ENCODE measurements at regions not wholly inside any gene's neighbourhood (a gene's known extent, or its start where the extent isn't known, plus 50 kb on each side); places are given as distances from the start of the nearest gene placed in this dataset.

DNA sequence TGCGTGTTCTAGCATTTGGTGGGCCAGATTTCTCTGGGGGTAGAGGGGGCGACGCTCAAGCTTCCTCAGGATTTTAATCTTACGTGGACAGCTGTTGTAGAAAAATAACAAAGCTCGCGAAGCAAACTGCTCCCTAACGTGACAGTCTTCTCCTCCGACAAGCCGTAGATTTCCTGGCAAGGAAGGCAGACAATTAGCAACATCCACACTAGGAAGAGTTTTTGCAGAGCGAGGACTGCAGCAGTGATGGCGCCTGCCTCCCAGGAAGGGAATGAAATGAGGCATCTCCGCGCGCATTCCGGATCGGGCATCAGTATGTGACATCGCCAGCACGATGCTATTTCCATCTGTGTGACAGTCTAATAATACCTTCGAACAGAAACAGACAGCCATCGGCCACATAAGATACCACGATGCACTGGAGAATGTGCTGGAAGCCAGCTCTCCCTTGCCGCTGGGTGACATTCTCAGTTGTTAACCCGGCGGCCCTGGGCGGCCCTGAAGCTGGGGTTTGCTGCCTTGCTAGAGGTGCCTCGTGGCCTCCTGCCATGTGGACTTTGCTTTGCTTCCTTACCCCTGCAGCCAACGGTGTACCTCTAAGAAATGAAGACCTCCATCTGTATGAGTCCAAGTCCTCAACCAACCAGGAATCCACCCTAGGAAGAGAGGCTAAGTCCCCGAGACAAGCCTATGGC lies 101.8 kb upstream of the AGAP1 start:
- no peak for DNase-seq (ENCODE audit: low read depth in 1 of 2, low spot score in 1 of 2)

DNA sequence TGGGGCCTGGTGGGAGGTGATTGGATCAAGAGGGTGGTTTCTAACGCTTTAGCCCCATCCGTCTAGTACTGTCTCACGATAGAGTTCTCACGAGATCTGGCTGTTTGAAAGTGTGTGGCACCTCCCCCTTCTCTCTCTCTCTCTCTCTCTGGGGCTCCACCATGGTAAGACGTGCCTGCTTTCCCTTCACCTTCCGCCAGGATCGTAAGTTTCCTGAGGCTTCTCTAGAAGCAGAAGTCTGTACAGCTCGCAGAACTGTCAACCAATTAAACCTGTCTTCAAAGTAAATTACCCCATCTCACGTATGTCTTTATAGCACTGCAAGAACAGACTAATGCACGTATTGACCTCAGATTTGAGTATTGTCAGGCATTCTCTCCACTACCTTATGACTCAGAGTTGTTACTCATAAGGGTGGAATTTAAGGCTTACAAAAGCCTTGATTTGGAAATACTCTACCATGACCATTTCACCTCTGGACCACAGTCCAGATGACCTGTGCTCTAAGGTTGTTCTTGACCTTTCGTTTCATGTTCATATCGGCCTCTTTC lies 99.5 kb upstream of the AGAP1 start:
- DNase-seq (ENCODE audit: low read depth in 1 of 2, low spot score in 1 of 2), result no peak

DNA sequence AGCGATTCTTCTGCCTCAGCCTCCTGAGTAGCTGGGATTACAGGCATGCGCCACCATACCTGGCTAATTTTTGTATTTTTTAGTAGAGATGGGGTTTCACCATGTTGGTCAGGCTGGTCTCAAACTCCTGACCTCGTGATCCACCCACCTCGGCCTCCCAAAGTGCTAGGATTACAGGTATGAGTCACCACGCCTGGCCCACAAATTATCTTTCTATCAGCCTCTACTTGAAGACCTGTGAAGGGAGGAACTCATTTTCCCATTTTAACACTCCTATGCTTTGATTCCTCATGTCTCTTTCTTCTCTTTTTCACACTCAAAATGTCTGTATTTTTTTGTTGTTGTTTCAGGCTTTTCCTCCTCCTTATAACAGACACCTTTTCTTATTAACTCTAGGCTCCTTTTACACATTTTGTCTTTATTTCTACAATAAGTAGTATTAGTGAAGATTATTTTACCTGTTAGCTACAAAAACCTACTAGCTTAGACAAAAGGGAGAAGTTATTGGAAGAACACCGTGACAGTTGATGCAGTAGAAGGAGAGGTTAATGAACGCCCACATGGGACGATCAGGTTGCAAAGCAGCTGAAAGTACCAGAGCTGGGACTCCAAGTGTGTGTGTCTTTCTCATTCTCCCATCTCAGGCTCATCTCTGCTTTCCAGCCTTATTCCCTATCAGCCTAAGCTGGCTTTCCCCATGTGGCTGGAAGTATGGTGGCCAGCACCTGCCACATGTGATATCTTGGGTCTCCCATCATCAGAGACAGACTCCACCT lies 97.6 kb upstream of the AGAP1 start:
- DNase-seq (ENCODE audit: low read depth in 1 of 2, low spot score in 1 of 2), result no peak

DNA sequence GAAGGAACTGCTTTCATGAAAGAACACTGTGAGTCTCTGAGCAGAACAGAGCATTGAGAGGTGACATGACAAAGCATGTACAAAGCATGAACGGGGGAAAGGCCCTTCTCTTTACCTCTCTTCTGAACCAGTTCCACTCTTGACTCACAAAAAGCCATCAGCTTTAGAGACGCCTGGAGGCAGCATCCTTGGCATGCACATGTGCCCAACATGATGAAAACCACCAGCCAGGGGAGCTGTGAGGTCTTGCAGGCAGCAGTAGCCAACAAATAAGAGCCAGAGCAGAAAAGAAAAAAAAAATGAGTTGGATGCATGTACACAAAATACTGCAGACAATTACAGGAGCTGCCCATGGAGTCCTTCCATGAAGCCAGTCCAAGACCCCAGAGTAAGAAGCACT lies 95.5 kb upstream of the AGAP1 start:
- no peak for DNase-seq (ENCODE audit: low read depth in 1 of 2, low spot score in 1 of 2)

DNA sequence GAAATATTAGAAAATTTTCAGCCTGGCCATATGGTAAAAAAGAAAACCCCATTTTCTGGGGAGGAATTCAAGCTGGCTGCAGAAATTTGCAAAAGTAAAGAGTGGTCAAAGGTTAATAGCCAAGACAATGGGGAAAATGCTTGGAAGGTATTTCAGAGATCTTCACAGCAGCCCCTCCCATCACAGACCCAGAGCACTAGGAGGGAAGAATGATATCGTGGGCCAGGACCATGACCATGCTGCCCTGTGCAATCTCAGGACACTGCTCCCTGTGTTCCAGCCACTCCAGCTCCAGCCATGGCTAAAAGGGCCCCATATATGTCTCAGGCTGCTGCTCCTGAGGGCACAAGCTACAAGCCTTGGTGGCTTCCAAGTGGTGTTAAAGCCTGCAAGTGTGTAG lies 93.9 kb upstream of the AGAP1 start:
- DNase-seq (ENCODE audit: low read depth in 1 of 2, low spot score in 1 of 2), result no peak

DNA sequence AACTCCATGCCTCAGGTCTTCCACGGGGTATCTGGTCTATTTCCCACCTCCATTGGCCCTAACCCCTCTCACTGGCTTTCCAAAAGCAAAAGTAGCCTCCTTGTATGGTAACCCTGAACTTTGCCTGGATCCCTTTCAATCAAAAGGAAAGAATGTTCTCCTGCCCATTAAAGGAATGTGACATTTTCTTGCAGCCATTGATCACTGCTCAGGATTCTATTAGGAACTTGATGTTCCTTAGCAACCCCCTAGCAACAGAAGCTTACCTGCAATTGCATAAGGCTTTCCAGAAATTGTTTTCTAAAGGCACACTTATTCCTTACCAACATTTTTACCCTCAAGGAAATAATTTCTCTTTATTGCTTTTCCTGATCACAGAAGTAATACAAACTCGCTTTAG lies 91.4 kb upstream of the AGAP1 start:
- DNase-seq (ENCODE audit: low read depth in 1 of 2, low spot score in 1 of 2), result no peak

DNA sequence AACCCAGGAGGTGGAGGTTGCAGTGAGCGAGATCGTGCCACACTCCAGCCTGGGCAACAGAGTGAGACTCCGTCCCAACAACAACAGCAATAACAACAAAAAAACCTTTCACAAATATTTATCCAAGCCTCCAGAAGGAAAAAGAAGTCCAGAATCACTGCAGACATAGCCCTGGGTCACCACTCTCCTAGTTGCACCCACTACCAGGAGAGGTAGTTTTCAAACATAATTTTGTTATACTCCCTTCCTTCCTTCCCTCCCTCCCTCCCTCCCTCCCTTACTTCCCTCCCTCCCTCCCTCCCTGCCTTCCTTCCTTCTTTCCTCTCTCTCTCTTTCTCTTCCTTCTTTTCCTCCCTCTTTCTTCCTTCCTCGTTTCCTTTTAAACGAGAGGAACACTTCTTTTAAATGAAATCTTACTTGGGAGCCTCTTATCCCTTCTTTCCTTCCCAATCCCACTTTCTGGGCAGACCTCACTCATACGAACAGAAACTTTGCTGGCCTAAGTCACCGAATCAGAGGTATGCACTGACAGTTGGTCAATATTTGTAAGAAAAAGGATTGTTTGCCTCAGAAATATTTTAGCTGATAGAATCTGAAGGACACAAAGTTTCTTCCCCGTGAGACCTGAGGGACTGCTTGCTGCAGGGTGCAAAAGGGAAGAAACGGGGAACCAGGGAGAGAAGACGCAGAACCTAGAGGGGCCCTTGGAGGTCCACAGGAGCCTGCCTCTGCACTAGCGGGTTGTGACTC lies 88.1 kb upstream of the AGAP1 start:
- no peak for DNase-seq (ENCODE audit: low read depth in 1 of 2, low spot score in 1 of 2)

DNA sequence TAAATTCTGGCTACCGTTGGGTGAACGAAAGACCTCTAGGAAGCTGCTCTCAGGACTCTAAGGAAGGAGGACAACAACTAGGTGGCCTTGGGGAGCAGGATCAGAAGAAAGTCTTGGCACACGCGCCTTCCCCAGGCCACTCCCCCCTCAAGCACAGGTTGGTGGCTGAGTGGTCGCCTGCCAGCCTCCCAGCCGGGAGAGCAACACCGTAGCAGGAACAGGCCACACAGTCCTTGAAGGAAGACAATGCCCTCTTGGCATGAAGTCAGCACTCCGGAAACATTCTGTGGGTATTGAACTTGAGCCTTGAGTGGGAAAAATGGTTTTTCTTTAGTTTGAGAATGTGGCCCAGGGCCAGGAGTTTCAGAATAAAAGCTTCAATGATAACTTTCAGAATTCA lies 87.4 kb upstream of the AGAP1 start:
- no peak for DNase-seq (ENCODE audit: low read depth in 1 of 2, low spot score in 1 of 2)

DNA sequence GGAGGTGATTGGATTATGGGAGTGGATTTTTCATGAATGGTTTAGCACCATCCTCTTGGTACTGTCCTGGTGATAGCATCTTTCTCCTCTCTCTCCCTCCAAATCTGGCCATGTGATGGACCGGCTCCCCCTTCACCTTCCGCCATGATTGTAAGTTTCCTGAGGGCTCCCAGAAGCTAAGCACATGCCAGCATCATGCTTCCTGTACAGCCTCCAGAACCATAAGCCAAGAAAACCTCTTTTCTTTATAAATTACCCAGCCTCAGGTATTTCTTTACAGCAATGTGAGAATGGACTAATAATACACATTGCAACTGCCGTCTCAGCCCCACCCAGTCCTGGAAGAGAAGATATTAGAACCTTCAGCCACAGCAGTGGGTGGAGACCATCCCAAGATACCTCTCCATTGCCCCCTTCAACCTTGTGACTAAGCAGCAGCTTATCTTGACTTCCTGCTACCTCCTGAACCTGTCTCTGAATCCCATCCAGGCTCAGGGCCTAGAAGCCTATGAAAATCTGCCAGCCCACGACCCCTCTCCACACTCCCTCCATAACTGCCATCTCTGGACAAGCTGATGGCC lies 81.8 kb upstream of the AGAP1 start:
- DNase-seq (ENCODE audit: low read depth in 1 of 2, low spot score in 1 of 2), result no peak

DNA sequence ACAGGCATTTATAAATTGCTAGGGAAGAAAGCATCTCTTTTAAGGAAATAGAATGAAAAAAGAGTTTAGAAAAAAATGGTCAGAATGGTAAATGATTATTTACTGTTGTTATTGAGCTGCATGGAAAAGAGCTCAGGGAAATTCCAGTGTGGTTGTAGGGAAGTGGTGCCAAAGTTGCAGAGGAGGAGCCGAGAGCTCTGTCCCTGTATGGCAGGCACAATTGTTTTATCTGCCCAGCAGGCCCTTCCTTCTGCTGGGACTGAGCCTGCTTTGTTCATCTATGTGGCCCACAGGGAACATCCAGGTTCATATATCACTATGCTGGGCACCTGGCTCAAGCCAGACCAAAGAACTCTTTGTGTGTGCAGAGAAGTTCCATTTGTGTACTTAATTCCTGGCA lies 80.8 kb upstream of the AGAP1 start:
- no peak for DNase-seq (ENCODE audit: low read depth in 1 of 2, low spot score in 1 of 2)

DNA sequence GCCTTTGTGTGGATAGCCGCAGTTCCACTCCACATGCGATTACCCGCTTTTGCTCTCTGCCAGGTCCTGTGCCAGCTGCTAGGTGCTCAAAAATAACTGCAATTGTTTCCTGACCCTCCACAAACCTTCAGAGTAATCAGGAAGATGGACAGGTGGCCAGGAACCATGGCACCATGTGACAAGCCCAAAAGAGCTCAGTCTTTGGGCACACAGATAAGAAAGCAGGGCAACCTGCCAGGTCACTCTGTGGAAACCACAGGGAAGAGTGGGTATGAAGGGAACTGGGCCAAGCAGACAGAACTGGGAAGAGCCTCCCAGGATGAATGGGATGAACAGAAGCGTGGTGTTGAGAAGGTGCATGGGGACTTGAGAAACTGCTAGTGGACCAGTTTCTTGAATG lies 79.4 kb upstream of the AGAP1 start:
- no peak for DNase-seq (ENCODE audit: low read depth in 1 of 2, low spot score in 1 of 2)

DNA sequence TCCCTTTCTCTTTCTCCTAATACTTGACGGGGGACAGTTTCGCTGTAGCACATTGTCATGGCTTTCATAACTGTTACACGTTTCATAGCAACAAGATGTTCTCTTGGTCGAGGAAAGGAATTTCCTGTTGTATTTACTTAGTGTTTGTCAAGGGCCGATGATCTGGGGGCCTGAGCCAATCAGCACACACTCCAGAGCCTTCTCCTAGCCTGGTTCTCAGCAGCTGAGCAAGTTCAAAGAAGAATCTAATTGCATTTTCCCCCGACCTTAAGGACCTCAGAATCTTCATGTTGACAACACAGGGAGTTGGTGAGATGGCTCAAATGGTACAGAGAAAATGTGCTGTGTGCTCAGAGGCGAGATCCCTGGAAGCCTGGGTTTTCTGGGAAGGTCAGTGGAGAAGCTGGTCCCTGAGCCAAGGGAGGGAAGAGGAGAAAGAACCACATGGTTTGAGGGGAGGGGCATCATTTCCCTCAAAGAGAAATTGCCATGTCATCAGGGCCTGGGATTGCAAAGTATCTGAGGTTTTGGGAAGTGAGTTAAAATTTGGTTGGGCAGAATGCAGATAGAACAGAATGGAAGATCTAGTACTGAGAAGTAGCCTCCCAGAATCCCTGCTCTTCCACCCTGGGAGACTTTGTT lies 76.9 kb upstream of the AGAP1 start:
- no peak for DNase-seq (ENCODE audit: low read depth in 1 of 2, low spot score in 1 of 2)

DNA sequence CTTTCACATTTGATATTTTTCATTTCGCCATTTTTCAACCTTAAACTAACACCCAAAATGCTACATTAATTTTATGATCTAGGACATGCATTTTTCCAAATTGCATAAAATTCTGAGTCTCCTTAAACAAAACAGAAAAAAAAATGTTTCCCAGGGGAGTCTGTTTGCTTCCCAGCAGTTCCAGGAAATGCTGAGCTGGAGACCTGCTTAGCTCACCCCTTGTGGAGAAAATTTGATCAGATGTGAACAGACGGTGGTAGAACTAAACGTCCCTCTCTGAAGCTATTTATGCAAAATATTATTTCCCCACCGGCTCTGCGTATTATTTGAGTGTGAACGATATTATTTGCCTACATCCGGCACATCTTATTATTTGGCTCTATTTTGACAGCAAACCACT lies 74.9 kb upstream of the AGAP1 start:
- DNase-seq (ENCODE audit: low read depth in 1 of 2, low spot score in 1 of 2), result no peak

DNA sequence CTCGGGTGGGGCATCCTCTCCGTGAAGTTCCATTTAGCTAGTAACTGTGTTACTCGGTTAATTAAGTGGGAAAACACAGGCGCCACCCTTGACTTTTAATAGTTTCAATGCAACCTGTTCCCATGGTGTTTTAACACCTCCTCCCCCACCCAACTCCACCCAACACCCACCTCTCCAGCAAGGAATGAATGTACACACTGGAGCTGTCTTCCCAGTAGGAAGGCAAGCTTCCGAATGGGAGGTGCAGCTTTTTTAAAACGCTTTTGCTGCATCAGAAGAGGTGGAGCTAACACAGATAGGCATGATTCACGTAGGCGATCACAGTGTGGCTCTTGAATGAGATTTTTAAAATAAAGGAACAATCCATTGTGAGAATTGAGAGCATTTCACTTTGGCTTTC lies 73.8 kb upstream of the AGAP1 start:
- DNase-seq (ENCODE audit: low read depth in 1 of 2, low spot score in 1 of 2), result no peak

DNA sequence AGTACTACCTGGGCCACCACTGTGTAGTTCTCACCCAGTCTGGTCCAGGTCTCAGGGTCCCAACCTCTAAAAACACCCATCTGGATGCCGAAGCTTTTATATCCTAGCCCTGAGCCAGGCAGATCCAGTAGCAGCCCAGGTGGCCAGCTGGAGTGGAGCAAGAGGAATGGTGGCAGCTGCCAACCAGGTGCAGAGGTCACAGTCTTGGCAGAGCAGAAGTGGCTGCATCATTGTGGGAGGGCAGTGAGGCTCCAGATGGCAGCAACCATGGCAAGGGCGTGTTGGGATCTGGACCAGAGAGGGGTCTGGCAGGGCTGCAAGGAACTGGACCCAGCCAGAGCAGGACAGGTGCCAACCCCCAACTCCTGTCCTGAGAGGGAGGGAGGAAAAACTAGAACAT lies 72.2 kb upstream of the AGAP1 start:
- DNase-seq (ENCODE audit: low read depth in 1 of 2, low spot score in 1 of 2), result no peak

DNA sequence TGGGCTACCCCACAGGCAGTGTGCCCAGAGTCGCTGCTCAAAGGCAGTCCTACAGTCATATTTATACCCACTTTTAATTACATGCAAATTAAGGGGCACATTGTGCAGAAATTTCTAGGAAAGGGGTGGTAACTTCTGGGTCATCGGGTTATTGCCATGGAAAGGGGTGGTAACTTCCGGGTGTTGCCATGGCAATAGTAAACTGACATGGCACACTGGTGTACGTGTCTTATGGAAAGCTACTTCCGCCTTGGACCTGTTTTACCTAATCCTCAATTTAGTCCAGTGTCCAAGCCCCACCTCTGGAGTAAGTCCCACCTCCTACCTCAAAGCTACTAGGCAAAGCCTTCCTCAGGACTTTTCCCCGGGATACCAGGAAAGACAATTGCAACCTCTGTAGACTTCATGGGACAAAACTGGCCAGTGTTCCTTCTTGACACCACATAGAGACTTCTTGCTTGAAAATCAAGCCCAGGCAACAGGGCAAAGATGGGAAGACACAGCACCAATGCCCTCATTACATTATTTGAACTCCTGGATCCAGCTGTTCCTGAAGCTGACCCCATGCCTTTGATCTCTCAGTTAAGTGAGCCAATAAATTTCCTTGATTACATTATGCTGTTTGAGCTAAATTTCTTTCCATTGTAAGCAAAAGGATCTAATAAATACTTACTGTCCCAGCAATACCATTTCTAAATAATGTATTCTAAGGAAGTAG lies 63.3 kb upstream of the AGAP1 start:
- DNase-seq (ENCODE audit: low read depth in 1 of 2, low spot score in 1 of 2), result no peak

DNA sequence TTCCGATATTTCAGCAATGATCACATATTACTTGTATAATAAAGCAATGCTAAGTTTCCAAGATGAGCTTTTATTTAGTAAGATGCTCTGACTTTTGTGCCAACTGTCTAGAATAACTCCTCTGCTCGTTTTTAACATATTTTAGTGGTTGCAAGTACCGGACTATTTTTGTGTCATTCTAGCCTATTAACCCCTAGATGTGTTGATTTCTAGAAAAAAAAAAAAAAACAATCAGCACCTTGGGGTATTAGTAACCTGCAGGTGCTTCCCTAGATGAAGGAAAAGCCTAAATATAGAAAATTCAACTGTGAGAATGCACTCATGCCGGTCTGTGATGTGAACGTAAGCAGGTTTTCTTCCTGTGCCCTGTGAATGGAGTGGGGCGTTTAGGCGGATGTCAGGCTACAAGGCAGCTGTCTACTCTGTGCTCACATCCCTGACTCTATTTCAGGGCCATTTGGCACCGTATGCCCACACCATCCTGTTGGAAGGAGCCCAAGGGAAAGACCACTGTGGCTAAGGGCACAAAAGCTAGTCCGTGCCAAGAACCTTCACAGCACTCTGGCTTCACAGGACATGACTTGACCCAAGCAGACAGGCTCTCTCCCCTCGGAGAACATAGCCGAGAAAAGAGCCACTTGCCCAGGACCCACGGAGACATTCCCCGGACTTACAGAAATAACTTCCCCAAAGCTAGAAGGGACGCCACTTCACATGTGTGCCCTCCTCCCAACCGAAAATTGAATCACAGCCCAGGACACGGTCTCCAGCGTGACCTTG lies 60.9 kb upstream of the AGAP1 start:
- DNase-seq (ENCODE audit: low read depth in 1 of 2, low spot score in 1 of 2), result no peak

DNA sequence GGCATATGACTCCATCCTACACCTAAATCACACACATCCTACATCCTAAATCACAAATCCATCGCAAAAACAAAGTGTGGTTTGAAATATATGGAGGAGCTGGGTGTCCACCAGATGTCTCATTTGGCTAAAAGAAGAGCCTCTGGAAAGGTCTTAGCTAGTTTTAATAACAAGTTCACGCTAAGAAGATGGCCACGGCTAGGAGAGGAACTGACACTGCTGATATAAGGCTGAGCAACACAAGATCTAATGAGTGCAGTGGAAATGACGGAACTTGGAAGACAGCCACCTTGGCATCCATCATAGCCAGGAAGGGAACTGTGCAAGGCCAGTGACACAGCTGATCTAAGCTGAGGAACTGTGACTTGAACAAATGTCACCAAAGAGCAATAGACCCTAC lies 60.0 kb upstream of the AGAP1 start:
- DNase-seq (ENCODE audit: low read depth in 1 of 2, low spot score in 1 of 2), result no peak

DNA sequence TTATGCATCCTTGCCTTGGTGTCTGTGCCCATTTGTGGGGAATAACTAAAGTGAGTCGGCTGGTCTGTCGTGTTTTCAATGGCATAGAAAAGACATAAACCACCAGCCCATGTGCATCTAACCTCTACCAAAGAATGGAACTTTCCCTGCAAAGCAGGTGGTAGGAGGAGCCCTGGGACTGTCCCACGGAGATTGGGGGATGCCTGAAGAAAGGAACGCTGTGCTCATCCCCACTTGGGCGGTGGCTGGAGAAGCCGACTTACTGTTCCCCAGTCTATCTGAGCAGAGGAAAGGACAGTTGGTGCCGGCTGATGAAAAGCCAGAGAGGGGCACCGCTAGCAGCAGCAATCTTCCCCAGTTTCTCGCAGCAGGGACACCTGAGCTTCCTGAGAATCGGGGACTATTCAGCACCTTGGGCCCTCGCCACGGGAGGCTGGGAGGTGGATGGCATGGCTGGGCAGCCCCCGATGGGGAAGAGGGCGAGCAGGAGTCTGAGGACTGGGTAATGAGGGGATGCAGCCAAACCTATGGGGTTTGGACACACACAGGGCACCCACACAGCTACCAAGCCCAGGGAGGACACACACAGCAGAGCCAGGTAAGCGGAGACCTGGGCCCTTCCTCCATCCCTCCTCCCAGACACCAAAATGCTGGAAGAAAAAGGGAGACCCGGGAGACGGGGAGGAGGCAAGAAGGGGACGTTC lies 53.7 kb upstream of the AGAP1 start:
- no peak for DNase-seq (ENCODE audit: low read depth in 1 of 2, low spot score in 1 of 2)

All from activated T-helper 1 cell treated with anti-CD3 and anti-CD28 coated beads, Interleukin-2, amount 50 U/mL, for 16 hours (primary cell).